Pancreas (tissue), 10 donors: ENCODE measurements at regions not wholly inside any gene's neighbourhood (a gene's known extent, or its start where the extent isn't known, plus 50 kb on each side); places are given as distances from the start of the nearest gene placed in this dataset.

Experiments used
- ATAC-seq, 4 donors: fragments of 200-7000 bp; cut with Tn5 transposase; one replicate each; pipeline versions ENCODE4 v1.8.0 to v1.9.1; 2020; ENCODE audit warnings: mild to moderate bottlenecking in 4 of 4, moderate library complexity in 4 of 4
- DNase-seq, 6 donors: peaks; one replicate each; pipeline ENCODE4 v3.0.0-alpha.2; 2020
- FAIRE-seq: peaks from 2 replicates; lab custom pipeline; 2012; peaks lifted over from hg19 to GRCh38; lab: Jason Lieb, UNC
- H3K27ac ChIP-seq, 4 donors: fragments of 200-600 bp; sonication (generic); 1 replicate in 3 of 4; 2 replicates in 1 of 4; pipeline versions ENCODE4 v1.5.0 to v1.8.0; 2020
- H3K27me3 ChIP-seq, 4 donors: fragments of 200-600 bp; one replicate each; pipeline ENCODE4 v1.8.0; 2021
- H3K36me3 ChIP-seq, 3 donors: fragments of 200-600 bp; sonication (generic) in 1 of 3; one replicate each; pipeline versions ENCODE4 v1.5.0 to v1.8.0; 2020 to 2021
- H3K4me1 ChIP-seq, 3 donors: fragments of 200-600 bp; one replicate each; pipeline ENCODE4 v1.8.0; 2021
- H3K4me3 ChIP-seq, 4 donors: fragments of 200-600 bp; sonication (generic) in 2 of 4; one replicate each; pipeline versions ENCODE4 v1.5.0 to v1.8.0; 2020 to 2021
- H3K9me3 ChIP-seq, 4 donors: fragments of 200-600 bp; one replicate each; pipeline ENCODE4 v1.8.0; 2021
- WGBS, 2 donors: extraction: QIAGEN DNeasy Blood & Tissue Kit; methylation state at CpG; one replicate each; pipeline ENCODE4 v1.1.7; 2013; 5-methylcytosine and 5-hydroxymethylcytosine counted together
- intact Hi-C, 3 donors: fragments of 100-400 bp; cut with DNase I; formaldehyde crosslinking; loops; one replicate each; pipeline versions ENCODE4 v1.11.1 to v1.14.2; 2022
- TF ChIP-seq, protein P1 (sequence below), 4 donors: fragments of 200-600 bp; sonication (generic) in 3 of 4; IDR thresholded peaks; one replicate each; pipeline versions ENCODE4 v1.5.0 to v1.8.0; 2021; ENCODE audit warnings: antibody characterized with exemption in 4 of 4
- donor health status: healthy with polysubstance abuse.
- donor health status: DM: no; HTN: no; CAD: no; lungs with moderate emphysema.
- donor health status: DM: no; HTN: no; CAD: no.
- donor health status: control.
- donor health status: control.
- donor health status: Bipolar disorder and iron deficiency.
- donor health status: DM: yes; HTN: yes; CAD: no.
- donor health status: DM: no; HTN: no; CAD: no.
- donor health status: DM: no; HTN: no; CAD: no.
- donor health status: DM: yes; HTN: yes; CAD: no.

DNA sequence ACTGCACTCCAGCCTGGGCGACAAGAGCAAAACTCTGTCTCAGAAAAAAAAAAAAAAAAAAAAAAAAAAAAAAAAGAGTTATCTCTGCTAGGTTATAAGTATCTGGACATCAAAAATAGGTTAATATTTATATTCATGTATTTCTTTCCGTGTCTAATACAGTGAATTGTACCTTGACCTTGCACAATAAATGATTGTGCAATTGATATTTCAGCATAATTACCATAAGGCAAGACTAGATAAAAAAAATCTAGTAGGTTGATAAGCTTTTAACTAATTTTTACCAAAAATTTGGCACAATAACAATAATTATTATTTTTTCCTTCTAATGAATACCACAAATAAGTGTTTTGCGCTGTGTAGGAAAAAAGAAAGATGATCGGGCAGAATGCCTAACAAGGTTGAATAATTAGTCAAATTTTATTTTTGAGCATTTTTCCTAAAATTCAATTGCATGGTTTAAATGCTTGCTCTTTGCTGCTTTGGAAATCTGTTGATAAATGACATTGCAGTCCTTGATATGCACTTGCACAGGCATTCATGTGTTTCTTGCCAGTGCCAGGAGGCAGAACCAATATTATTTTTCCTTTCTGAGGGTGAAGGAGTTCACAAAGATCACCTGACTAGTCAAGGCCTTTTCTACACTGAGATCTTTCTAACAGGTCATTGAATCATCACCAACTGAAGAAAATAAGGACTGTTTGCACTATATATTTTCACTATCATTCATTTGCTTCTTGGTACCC is 127.5 kb downstream of the ARRDC3 start:
- Histone ChIP-seq H3K9me3 (no peaks in the 10 kb centered on the region), H3K4me3 (no peak overlapping the region), H3K36me3 (no peaks in the 10 kb centered on the region), H3K27ac (no peak overlapping the region), H3K4me1 (no peaks in the 10 kb centered on the region), H3K27me3 (no peaks in the 10 kb centered on the region)
- WGBS, 2 donors = 65 to 71% methylated on average over 4 of the region's 4 CpGs
- intact Hi-C loops = no loop called here
- FAIRE-seq (no peak), ATAC-seq (peak in 1 of 4 donors; percentile 65), DNase-seq (no peak)
- TF ChIP-seq, protein P1, sequence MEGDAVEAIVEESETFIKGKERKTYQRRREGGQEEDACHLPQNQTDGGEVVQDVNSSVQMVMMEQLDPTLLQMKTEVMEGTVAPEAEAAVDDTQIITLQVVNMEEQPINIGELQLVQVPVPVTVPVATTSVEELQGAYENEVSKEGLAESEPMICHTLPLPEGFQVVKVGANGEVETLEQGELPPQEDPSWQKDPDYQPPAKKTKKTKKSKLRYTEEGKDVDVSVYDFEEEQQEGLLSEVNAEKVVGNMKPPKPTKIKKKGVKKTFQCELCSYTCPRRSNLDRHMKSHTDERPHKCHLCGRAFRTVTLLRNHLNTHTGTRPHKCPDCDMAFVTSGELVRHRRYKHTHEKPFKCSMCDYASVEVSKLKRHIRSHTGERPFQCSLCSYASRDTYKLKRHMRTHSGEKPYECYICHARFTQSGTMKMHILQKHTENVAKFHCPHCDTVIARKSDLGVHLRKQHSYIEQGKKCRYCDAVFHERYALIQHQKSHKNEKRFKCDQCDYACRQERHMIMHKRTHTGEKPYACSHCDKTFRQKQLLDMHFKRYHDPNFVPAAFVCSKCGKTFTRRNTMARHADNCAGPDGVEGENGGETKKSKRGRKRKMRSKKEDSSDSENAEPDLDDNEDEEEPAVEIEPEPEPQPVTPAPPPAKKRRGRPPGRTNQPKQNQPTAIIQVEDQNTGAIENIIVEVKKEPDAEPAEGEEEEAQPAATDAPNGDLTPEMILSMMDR (IDR thresholded peaks at IDR 0.05) = no peak

DNA sequence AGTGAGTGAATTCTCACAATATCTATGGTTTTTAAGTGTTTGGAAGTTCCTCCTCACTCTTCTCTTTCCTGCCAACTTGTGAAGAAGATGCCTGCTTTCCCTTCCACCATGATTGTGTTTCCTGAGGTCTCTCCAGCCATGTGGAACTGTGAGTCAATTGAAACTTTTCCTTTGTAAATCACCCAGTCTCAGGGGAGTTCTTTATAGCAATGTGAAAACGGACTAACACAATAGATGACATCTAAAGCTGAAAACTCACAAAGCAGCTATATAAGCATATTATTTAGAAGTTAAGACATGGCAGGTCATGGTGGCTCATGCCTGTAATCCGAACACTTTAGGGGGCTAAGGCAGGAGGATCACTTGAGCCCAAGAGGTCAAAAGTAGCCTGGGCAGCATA is 130.2 kb downstream of the ARRDC3 start:
- DNase-seq (no peak), ATAC-seq (no peak), FAIRE-seq (no peak)
- H3K27me3 ChIP-seq = no peaks in the 10 kb centered on the region
- no peaks in the 10 kb centered on the region for H3K4me1 ChIP-seq
- intact Hi-C loops = no loop called here
- no peak overlapping the region for H3K27ac ChIP-seq
- WGBS, 2 donors = 83 to 84% methylated on average over 2 of the region's 2 CpGs
- H3K36me3 ChIP-seq = no peaks in the 10 kb centered on the region
- TF ChIP-seq, protein P1 (IDR thresholded peaks at IDR 0.05) = no peak
- H3K4me3 ChIP-seq = no peak overlapping the region
- no peaks in the 10 kb centered on the region for H3K9me3 ChIP-seq

DNA sequence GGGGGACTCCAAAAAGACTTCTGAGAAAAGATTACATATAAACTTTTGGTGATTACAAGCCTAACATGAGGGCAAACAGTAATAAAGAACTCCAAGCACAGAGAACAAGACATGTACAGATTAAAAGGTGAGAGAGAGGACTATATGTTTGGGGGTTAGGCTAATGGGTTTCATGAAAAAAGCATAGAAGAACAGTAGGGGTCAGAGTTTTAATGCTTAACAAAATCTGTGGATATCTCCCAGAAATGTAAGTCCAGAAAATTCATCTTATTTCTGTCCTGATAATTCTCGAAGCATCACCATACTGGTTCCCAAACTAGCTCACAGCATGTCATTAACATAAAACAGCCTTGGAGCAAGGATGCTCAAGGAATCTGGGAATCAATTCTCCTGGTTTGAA is 137.2 kb downstream of the ARRDC3 start:
- FAIRE-seq = no peak
- H3K27me3 ChIP-seq = no peaks in the 10 kb centered on the region
- intact Hi-C loops = no loop called here
- WGBS, 2 donors = 36 to 50% methylated on average over 1 of the region's 1 CpG
- no peak for ATAC-seq
- no peaks in the 10 kb centered on the region for H3K9me3 ChIP-seq
- no peak overlapping the region for H3K4me3 ChIP-seq
- TF ChIP-seq, protein P1 (IDR thresholded peaks at IDR 0.05) = no peak
- H3K4me1 ChIP-seq = no peaks in the 10 kb centered on the region
- H3K36me3 ChIP-seq = no peaks in the 10 kb centered on the region
- H3K27ac ChIP-seq = no peak overlapping the region
- DNase-seq = no peak

DNA sequence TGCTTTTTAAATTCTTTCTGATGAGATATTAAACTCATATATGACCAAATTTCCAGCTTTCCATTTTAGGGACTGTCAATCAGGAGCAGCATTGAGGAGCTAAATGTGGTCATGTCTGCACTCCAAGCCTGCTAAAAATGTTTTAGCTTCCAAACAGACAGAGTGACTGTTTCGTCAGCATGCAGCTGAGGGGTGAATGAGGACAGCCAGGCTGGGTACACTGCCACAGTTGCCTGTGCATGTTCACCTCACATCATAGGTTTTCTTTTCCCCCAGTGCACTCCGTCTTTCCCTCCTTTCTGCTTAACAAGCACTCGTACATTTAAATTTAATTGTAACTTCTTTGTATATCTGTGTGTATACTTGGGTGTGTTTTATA is 138.1 kb downstream of the ARRDC3 start:
- H3K4me1 ChIP-seq = no peaks in the 10 kb centered on the region
- intact Hi-C loops = no loop called here
- H3K27me3 ChIP-seq = no peaks in the 10 kb centered on the region
- no peak for ATAC-seq
- no peak overlapping the region for H3K27ac ChIP-seq
- TF ChIP-seq, protein P1 (IDR thresholded peaks at IDR 0.05) = no peak
- WGBS, 2 donors = 50 to 57% methylated on average over 3 of the region's 3 CpGs
- no peaks in the 10 kb centered on the region for H3K36me3 ChIP-seq
- H3K9me3 ChIP-seq = no peaks in the 10 kb centered on the region
- FAIRE-seq = no peak
- DNase-seq = no peak
- H3K4me3 ChIP-seq = no peak overlapping the region

DNA sequence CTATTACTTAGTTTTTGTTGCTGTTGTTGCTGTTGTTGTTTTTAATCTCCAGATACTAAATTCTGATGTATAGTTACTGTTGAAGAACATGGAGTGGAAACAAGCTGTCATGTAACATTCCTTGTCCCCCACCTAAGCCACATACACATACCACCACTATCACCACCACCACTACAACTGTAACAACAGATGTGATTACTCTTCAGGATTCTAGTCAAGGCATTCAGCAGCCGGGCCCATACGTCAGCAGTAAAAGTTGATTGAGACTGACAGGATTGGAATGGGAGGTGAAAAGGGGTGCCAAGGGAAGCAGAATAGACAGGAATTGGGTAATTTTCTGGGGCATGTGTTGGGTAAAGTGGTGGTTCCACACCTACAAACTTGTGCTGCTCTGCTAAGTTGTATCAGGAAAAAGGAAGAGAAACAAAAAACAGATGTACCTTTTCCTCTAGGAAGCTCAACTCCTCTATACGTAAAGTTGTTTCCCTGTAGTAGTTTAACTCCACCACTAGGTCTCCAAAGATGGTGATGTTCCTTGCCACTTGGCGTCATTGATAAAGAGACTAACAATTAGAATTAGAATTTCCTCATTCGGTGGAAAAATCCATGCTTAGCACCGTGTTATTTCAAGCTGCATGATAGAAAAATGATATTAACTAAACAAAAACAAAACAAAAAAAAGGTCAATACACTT is 138.6 kb downstream of the ARRDC3 start:
- no peaks in the 10 kb centered on the region for H3K27me3 ChIP-seq
- H3K36me3 ChIP-seq = no peaks in the 10 kb centered on the region
- H3K4me1 ChIP-seq = no peaks in the 10 kb centered on the region
- FAIRE-seq (no peak), ATAC-seq (no peak), DNase-seq (no peak)
- TF ChIP-seq, protein P1 (IDR thresholded peaks at IDR 0.05) = no peak
- 84 to 89% methylated on average over 6 of the region's 6 CpGs for WGBS, 2 donors
- no peak overlapping the region for H3K27ac ChIP-seq
- intact Hi-C loops = no loop called here
- H3K4me3 ChIP-seq = no peak overlapping the region
- H3K9me3 ChIP-seq = no peaks in the 10 kb centered on the region
